ENCODE measurements at regions not wholly inside any gene's neighbourhood (a gene's known extent, or its start where the extent isn't known, plus 50 kb on each side); places are given as distances from the start of the nearest gene placed in this dataset.
"Not testable (repeated sequence)": the region's sequence is repeated elsewhere in the genome, so short reads cannot be mapped to it uniquely, and the experiment has no call there.

GRCh38 chr6:86016567-86016966 lies 373.9 kb upstream of the SYNCRIP start:
- H3K9me3 Mint-ChIP-seq, result peaks cover 6% of the 10 kb centered on the region
- no peaks in the 10 kb centered on the region for H3K27me3 Mint-ChIP-seq (ENCODE audit: low read depth)
- no peaks in the 10 kb centered on the region for H3K36me3 Mint-ChIP-seq (ENCODE audit: low read depth)
- no peak for TF ChIP-seq CTCF (IDR thresholded peaks at IDR 0.05; ENCODE audit: unreplicated experiment in 3 of 3)
- H3K4me1 Mint-ChIP-seq, result no peaks in the 10 kb centered on the region
- H3K4me3 Mint-ChIP-seq, result no peak overlapping the region
- H3K27ac Mint-ChIP-seq, result no peak overlapping the region

- Mint-ChIP-seq H3K27me3 (ENCODE audit: low read depth) (no peaks in the 10 kb centered on the region), H3K27ac (no peak overlapping the region), H3K9me3 (peaks cover 6% of the 10 kb centered on the region), H3K4me1 (no peaks in the 10 kb centered on the region), H3K36me3 (ENCODE audit: low read depth) (no peaks in the 10 kb centered on the region), H3K4me3 (no peak overlapping the region)
- no peak for TF ChIP-seq CTCF (IDR thresholded peaks at IDR 0.05; ENCODE audit: unreplicated experiment in 3 of 3)
These were observed 373.4 kb upstream of the SYNCRIP start for GRCh38 chr6:86016077-86016476.

GRCh38 chr6:86012991-86013390 lies 370.3 kb upstream of the SYNCRIP start:
- H3K36me3 Mint-ChIP-seq (ENCODE audit: low read depth); H3K27me3 Mint-ChIP-seq (ENCODE audit: low read depth); H3K9me3 Mint-ChIP-seq: not testable (repeated sequence)

GRCh38 chr6:86010915-86011786 lies 368.5 kb upstream of the SYNCRIP start:
- no peak for TF ChIP-seq CTCF (IDR thresholded peaks at IDR 0.05; ENCODE audit: unreplicated experiment in 3 of 3)
- Mint-ChIP-seq H3K36me3 (ENCODE audit: low read depth) (no peaks in the 10 kb centered on the region), H3K9me3 (no peaks in the 10 kb centered on the region), H3K4me3 (no peak overlapping the region), H3K4me1 (no peaks in the 10 kb centered on the region), H3K27me3 (ENCODE audit: low read depth) (no peaks in the 10 kb centered on the region), H3K27ac (no peak overlapping the region)

More at GRCh38 chr6:86012991-86013390, 370.3 kb upstream of the SYNCRIP start:
- H3K27ac Mint-ChIP-seq, H3K4me3 Mint-ChIP-seq, H3K4me1 Mint-ChIP-seq: not testable (repeated sequence)

GRCh38 chr6:85997206-85997605 lies 354.5 kb upstream of the SYNCRIP start:
- Mint-ChIP-seq H3K4me1 (no peaks in the 10 kb centered on the region), H3K4me3 (no peak overlapping the region), H3K36me3 (ENCODE audit: low read depth) (no peaks in the 10 kb centered on the region), H3K27ac (no peak overlapping the region), H3K27me3 (ENCODE audit: low read depth) (no peaks in the 10 kb centered on the region), H3K9me3 (no peaks in the 10 kb centered on the region)
- no peak for TF ChIP-seq CTCF (IDR thresholded peaks at IDR 0.05; ENCODE audit: unreplicated experiment in 3 of 3)

- H3K36me3 Mint-ChIP-seq (ENCODE audit: low read depth), result no peaks in the 10 kb centered on the region
- H3K27ac Mint-ChIP-seq, result no peak overlapping the region
- H3K9me3 Mint-ChIP-seq, result no peaks in the 10 kb centered on the region
- H3K4me3 Mint-ChIP-seq, result no peak overlapping the region
- TF ChIP-seq CTCF (IDR thresholded peaks at IDR 0.05; ENCODE audit: unreplicated experiment in 3 of 3), result no peak
- no peaks in the 10 kb centered on the region for H3K4me1 Mint-ChIP-seq
- no peaks in the 10 kb centered on the region for H3K27me3 Mint-ChIP-seq (ENCODE audit: low read depth)
These were observed 353.3 kb upstream of the SYNCRIP start for GRCh38 chr6:85996034-85996375.

Data from nephron (organoid).